HL-60 (cell line): ENCODE measurements at regions not wholly inside any gene's neighbourhood (a gene's known extent, or its start where the extent isn't known, plus 50 kb on each side); places are given as distances from the start of the nearest gene placed in this dataset.

Experiments
- DNase-seq, 2 experiments: peaks; one replicate each; pipeline ENCODE4 v3.0.0-alpha.2; 2010 to 2020; ENCODE audit warnings: low read depth in 1 of 2, low spot score in 1 of 2
- H3K27ac ChIP-seq: fragments of 250-450 bp; sonication (Bioruptor Pico); replicated peaks from 2 replicates; pipeline ENCODE4 v1.5.1; 2020; ENCODE audit warnings: mild to moderate bottlenecking, moderate library complexity
- H3K27me3 ChIP-seq: fragments of 250-450 bp; sonication (Bioruptor Pico); 2 replicates; pipeline ENCODE4 v1.5.1; 2021; ENCODE audit warnings: mild to moderate bottlenecking, moderate library complexity; ENCODE audit not compliant: insufficient read depth, poor library complexity, severe bottlenecking
- H3K4me3 ChIP-seq: replicated peaks from 2 replicates; pipeline ENCODE4 v1.5.1; 2011; ENCODE audit warnings: mild to moderate bottlenecking, control low read depth, low read length; ENCODE audit not compliant: insufficient read depth
- CTCF ChIP-seq: IDR thresholded peaks from one replicate; pipeline ENCODE4 v1.5.1; 2011; ENCODE audit warnings: low read length, control low read depth, inconsistent platforms; ENCODE audit not compliant: insufficient read depth
- GABPA ChIP-seq: IDR thresholded peaks from 2 replicates; pipeline ENCODE4 v1.6.1; 2012; ENCODE audit warnings: low read depth
- POLR2AphosphoS5 ChIP-seq: IDR thresholded peaks from 2 replicates; pipeline ENCODE4 v1.6.1; 2012; ENCODE audit warnings: low read depth
- REST ChIP-seq: IDR thresholded peaks from 2 replicates; pipeline ENCODE4 v1.6.1; 2012; ENCODE audit warnings: low read depth; ENCODE audit not compliant: insufficient replicate concordance
- SPI1 ChIP-seq: IDR thresholded peaks from 2 replicates; pipeline ENCODE4 v1.6.1; 2012; ENCODE audit warnings: low read depth, mild to moderate bottlenecking, borderline replicate concordance

DNA sequence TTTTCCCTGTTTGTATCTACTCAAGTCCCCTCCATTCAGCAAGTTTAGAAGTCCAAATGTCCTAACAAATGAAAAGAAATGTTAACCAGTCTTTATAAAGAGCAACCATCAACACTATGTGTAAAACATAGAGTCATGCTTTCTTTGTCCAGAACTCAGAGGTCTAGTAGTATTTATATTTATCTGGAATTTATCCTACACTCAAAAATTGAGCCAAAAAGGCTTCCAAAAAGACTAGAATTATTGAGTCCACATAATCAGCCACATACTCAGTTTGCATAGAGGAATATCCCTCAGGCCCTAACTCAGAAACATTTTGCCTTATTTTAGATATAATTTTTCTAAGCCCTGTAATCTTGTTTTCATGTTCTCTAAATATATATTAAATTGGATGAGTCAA, 455.0 kb downstream of the COL12A1 start:
- no peak for DNase-seq
- Histone ChIP-seq H3K27me3 (no peaks in the 10 kb centered on the region), H3K4me3 (no peak overlapping the region), H3K27ac (no peak overlapping the region)
- no peak for TF ChIP-seq GABPA
- TF ChIP-seq SPI1: no peak
- no peak for TF ChIP-seq CTCF
- TF ChIP-seq REST: no peak
- no peak for TF ChIP-seq POLR2AphosphoS5

DNA sequence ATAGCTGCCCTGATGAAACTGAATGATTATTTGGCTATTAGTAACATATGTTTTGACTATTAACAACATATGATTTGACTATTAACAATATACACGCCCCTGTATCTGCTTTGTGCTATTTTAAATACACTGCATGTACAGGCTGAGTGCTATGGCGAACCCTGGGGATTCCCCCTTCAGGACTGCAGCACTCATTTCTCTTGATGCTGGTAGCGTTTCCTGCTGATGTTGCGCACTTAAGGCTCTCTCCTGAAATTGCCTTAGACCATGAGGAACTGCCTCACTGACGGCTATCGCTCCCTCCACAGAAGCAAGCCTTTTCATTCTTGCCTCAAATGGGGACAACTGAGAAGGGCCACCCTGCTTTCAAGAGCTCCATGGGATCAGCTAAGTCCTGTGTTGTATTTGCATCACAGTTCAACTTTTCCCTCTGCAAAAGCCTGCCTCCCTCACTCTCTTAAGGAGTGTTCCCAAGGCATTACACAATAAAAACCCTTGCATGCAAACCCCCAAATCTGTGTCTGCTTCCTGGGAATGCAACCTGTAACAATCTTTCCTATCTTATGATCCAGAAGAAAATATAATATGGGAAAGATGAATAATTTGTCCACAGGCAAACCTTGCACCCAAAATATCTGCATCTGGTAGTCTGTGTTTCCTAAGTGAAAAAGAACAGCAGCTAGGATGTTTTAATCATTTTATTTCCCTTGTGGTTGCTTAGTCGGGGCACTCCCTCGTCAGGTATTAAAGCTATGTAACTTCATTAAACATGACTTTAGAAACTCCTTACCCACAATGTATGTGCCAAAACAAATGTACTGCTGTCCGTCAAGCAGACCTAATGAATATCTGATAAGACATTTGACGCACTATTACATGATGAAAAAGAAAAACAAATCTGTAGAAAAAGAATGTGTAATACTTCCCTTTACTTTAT, 456.4 kb downstream of the COL12A1 start:
- Histone ChIP-seq H3K27ac (no peak overlapping the region), H3K4me3 (no peak overlapping the region), H3K27me3 (no peaks in the 10 kb centered on the region)
- DNase-seq: no peak
- TF ChIP-seq POLR2AphosphoS5: no peak
- TF ChIP-seq CTCF: no peak
- TF ChIP-seq SPI1: no peak
- TF ChIP-seq GABPA: no peak
- TF ChIP-seq REST: no peak

GRCh38 chr6:74745670-74746069, 460.2 kb downstream of the COL12A1 start:
- Histone ChIP-seq H3K27ac (no peak overlapping the region), H3K4me3 (no peak overlapping the region), H3K27me3 (no peaks in the 10 kb centered on the region)
- DNase-seq: no peak
- TF ChIP-seq CTCF (no peak), POLR2AphosphoS5 (no peak), SPI1 (no peak), GABPA (no peak), REST (no peak)
